A549 (cell line): ENCODE measurements at regions not wholly inside any gene's neighbourhood (a gene's known extent, or its start where the extent isn't known, plus 50 kb on each side); places are given as distances from the start of the nearest gene placed in this dataset.

ENCODE experiments used
- ATAC-seq, 2 experiments: fragments of 200-7000 bp in 1 of 2; fragments of >200 bp in 1 of 2; cut with Nextera tagmentation in 1 of 2; cut with Tn5 transposase in 1 of 2; 3 replicates each; pipeline versions ENCODE4 v1.8.0 to v1.9.1; 2018 to 2020; ENCODE audit warnings: mild to moderate bottlenecking in 1 of 2, moderate library complexity in 1 of 2
- CTCF ChIA-PET: fragments of 300-600 bp; sonication (Branson Sonifier 250); formaldehyde crosslinking; extraction: SDS; loops from one replicate; lab custom pipeline; 2021; ENCODE audit warnings: antibody characterized with exemption, inconsistent platforms; lab: Yijun Ruan, JAX
- POLR2A ChIA-PET: fragments of 350-600 bp; formaldehyde crosslinking; extraction: SDS; loops from one replicate; lab custom pipeline; 2021; ENCODE audit warnings: antibody characterized with exemption, inconsistent platforms; lab: Yijun Ruan, JAX
- DNase-seq, 2 experiments: peaks; one replicate each; pipeline versions ENCODE4 v3.0.0 to v3.0.0-alpha.2; 2011 to 2016; ENCODE audit warnings: low read depth in 1 of 2, low spot score in 1 of 2
- FAIRE-seq: peaks from 2 replicates; lab custom pipeline; 2011; peaks lifted over from hg19 to GRCh38; lab: Jason Lieb, UNC
- H3K27ac ChIP-seq, 2 experiments: fragments of >200 bp; sonication (Bioruptor Twin); formaldehyde crosslinking; 3 replicates each; pipeline ENCODE4 v1.5.1; 2016 to 2017
- H3K4me1 ChIP-seq: fragments of >200 bp; sonication (Bioruptor Twin); formaldehyde crosslinking; 3 replicates; pipeline ENCODE4 v1.6.1; 2016
- H3K4me2 ChIP-seq: fragments of >200 bp; sonication (Bioruptor Twin); formaldehyde crosslinking; 3 replicates; pipeline ENCODE4 v1.6.1; 2016
- H3K4me3 ChIP-seq: fragments of >200 bp; sonication (Bioruptor Twin); formaldehyde crosslinking; 3 replicates; pipeline ENCODE4 v1.5.1; 2016
- H3K9me3 ChIP-seq: fragments of >200 bp; sonication (Bioruptor Twin); formaldehyde crosslinking; 3 replicates; pipeline ENCODE4 v1.6.1; 2016
- BHLHE40 ChIP-seq: IDR thresholded peaks from 2 replicates; pipeline ENCODE4 v1.6.1; 2012; ENCODE audit warnings: low read depth, low read length, inconsistent platforms
- CBX2 ChIP-seq: fragments of 200-600 bp; sonication (generic); IDR thresholded peaks from 2 replicates; pipeline ENCODE4 v1.6.1; 2016; ENCODE audit warnings: low read depth, mild to moderate bottlenecking, borderline replicate concordance
- CBX8 ChIP-seq: fragments of 200-600 bp; sonication (generic); IDR thresholded peaks from 2 replicates; pipeline ENCODE4 v1.6.1; 2016
- CHD2 ChIP-seq: fragments of 150-350 bp; IDR thresholded peaks from 2 replicates; pipeline ENCODE4 v1.6.1; 2014; ENCODE audit warnings: low read length; ENCODE audit not compliant: partially characterized antibody
- CHD4 ChIP-seq: fragments of 200-600 bp; sonication (generic); IDR thresholded peaks from 2 replicates; pipeline ENCODE4 v1.6.1; 2016; ENCODE audit warnings: antibody characterized with exemption, mild to moderate bottlenecking, borderline replicate concordance
- E2F6 ChIP-seq: IDR thresholded peaks from 2 replicates; pipeline ENCODE4 v1.6.1; 2012; ENCODE audit warnings: low read depth, borderline replicate concordance
- EHF ChIP-seq: fragments of 250-450 bp; sonication (Bioruptor Pico); IDR thresholded peaks from 2 replicates; pipeline ENCODE4 v1.5.0; 2020; ENCODE audit warnings: mild to moderate bottlenecking
- EHMT2 ChIP-seq: fragments of 200-600 bp; sonication (generic); IDR thresholded peaks from 2 replicates; pipeline ENCODE4 v1.6.1; 2016; ENCODE audit warnings: antibody characterized with exemption, low read depth, mild to moderate bottlenecking, moderate library complexity
- EP300 ChIP-seq, 2 experiments: fragments of >200 bp; sonication (Bioruptor Twin); formaldehyde crosslinking; IDR thresholded peaks; 2 replicates in 1 of 2; 3 replicates in 1 of 2; pipeline ENCODE4 v1.6.1; 2016 to 2017
- FOSB ChIP-seq: fragments of 250-450 bp; sonication (Bioruptor Pico); IDR thresholded peaks from 2 replicates; pipeline ENCODE4 v1.5.0; 2020; ENCODE audit warnings: mild to moderate bottlenecking, moderate library complexity
- HDAC2 ChIP-seq: fragments of 200-600 bp; sonication (generic); IDR thresholded peaks from 2 replicates; pipeline ENCODE4 v1.6.1; 2016
- HMGXB4 ChIP-seq: fragments of 250-450 bp; sonication (Bioruptor Pico); IDR thresholded peaks from 2 replicates; pipeline ENCODE4 v1.5.0; 2021; ENCODE audit warnings: mild to moderate bottlenecking, moderate library complexity, borderline replicate concordance
- HOXA7 ChIP-seq: fragments of 250-450 bp; sonication (Bioruptor Pico); IDR thresholded peaks from 2 replicates; pipeline ENCODE4 v1.5.0; 2020; ENCODE audit warnings: mild to moderate bottlenecking, moderate library complexity
- HOXB13 ChIP-seq: fragments of 250-450 bp; sonication (Bioruptor Pico); IDR thresholded peaks from 2 replicates; pipeline ENCODE4 v1.5.0; 2020; ENCODE audit warnings: low read depth, mild to moderate bottlenecking, moderate library complexity
- JUN ChIP-seq, 2 experiments: fragments of >200 bp; sonication (Bioruptor Twin); formaldehyde crosslinking; IDR thresholded peaks; 2 replicates in 1 of 2; 3 replicates in 1 of 2; pipeline ENCODE4 v1.6.1; 2016 to 2017
- JUNB ChIP-seq: fragments of >200 bp; sonication (Bioruptor Twin); formaldehyde crosslinking; IDR thresholded peaks from 2 replicates; pipeline ENCODE4 v1.6.1; 2016
- MYC ChIP-seq: IDR thresholded peaks from 2 replicates; pipeline ENCODE4 v1.6.1; 2012; ENCODE audit warnings: mild to moderate bottlenecking, inconsistent platforms, low read length, improper control_type of control experiment, borderline replicate concordance
- NFE2L2 ChIP-seq: fragments of 150-350 bp; conservative IDR thresholded peaks from 2 replicates; pipeline ENCODE4 v1.6.1; 2014; ENCODE audit warnings: low read length
- NR3C1 ChIP-seq: fragments of >200 bp; sonication (Bioruptor Twin); formaldehyde crosslinking; IDR thresholded peaks from 3 replicates; pipeline ENCODE4 v1.6.1; 2017
- POLR2A ChIP-seq: IDR thresholded peaks from 2 replicates; pipeline ENCODE4 v1.6.1; 2012; ENCODE audit warnings: mild to moderate bottlenecking, low read length
- POLR2AphosphoS2 ChIP-seq: conservative IDR thresholded peaks from 2 replicates; pipeline ENCODE4 v1.6.1; 2012; ENCODE audit warnings: low read length, improper control_type of control experiment, inconsistent platforms
- RAD21 ChIP-seq, 2 experiments: fragments of >200 bp in 1 of 2; sonication (Bioruptor Twin) in 1 of 2; formaldehyde crosslinking in 1 of 2; IDR thresholded peaks in 1 of 2; conservative IDR thresholded peaks in 1 of 2; 2 replicates in 1 of 2; 3 replicates in 1 of 2; pipeline ENCODE4 v1.6.1; 2012 to 2018; ENCODE audit warnings: inconsistent platforms in 1 of 2
- RARB ChIP-seq: fragments of 250-450 bp; sonication (Bioruptor Pico); IDR thresholded peaks from 2 replicates; pipeline ENCODE4 v1.8.0; 2021; ENCODE audit warnings: mild to moderate bottlenecking, moderate library complexity
- TP53 ChIP-seq: fragments of 250-450 bp; sonication (Bioruptor Pico); IDR thresholded peaks from 2 replicates; pipeline ENCODE4 v1.5.0; 2021; ENCODE audit warnings: mild to moderate bottlenecking, moderate library complexity
- ZFP36 ChIP-seq: fragments of 450-650 bp; IDR thresholded peaks from 2 replicates; pipeline ENCODE4 v1.6.1; 2014; ENCODE audit warnings: borderline replicate concordance; ENCODE audit not compliant: partially characterized antibody
- ZNF302 ChIP-seq: fragments of 250-450 bp; sonication (Bioruptor Pico); IDR thresholded peaks from 2 replicates; pipeline ENCODE4 v1.9.0; 2021; ENCODE audit warnings: inconsistent platforms, mild to moderate bottlenecking, moderate library complexity
- ZSCAN20 ChIP-seq: fragments of 250-450 bp; sonication (Bioruptor Pico); IDR thresholded peaks from 2 replicates; pipeline ENCODE4 v1.8.0; 2022; ENCODE audit warnings: mild to moderate bottlenecking, moderate library complexity
- WGBS: methylation state at CpG from one replicate; pipeline ENCODE4 v1.1.6; 2017; ENCODE audit errors: missing lambda C conversion rate; 5-methylcytosine and 5-hydroxymethylcytosine counted together
- TF ChIP-seq, protein P1 (sequence below): fragments of >200 bp; sonication (Bioruptor Twin); formaldehyde crosslinking; IDR thresholded peaks from 3 replicates; pipeline ENCODE4 v1.6.1; 2016

DNA sequence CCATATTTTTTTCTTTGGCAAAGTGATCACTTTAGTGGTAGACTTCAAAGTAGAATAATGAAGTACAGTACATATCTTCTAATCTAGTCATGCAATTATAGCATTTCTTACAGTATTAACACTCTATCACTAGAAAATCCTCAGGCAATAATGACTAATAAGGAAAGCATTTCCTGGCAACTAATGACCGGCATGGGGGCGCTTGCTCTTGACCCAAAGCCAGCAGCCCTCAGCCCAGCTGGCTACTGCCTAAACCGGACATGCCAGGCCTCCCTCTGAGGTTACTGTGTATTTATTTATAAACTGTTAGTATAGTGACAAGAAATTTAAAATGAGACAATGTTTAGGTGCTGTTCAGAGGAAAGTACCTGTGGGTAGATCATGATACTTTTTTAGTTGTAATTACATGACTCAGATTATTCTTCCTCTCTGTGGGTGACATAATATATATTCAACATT lies 633.8 kb downstream of the PTPRC start:
- peak; percentile 12 to 22 for DNase-seq
- no peak for FAIRE-seq
- Histone ChIP-seq H3K4me1 (peaks cover 16% of the 10 kb centered on the region), H3K4me2 (peak overlapping the region; percentile 53), H3K9me3 (no peaks in the 10 kb centered on the region), H3K27ac (no peak overlapping the region), H3K4me3 (no peak overlapping the region)
- peak; percentile 60 to 62; a peak in 3 of 6 replicates for ATAC-seq
- 8% methylated on average over 3 of the region's 3 CpGs for WGBS
- no peak for TF ChIP-seq FOSB (CRISPR knock-in tag)
- TF ChIP-seq JUNB = peak; percentile 28; the same call in 1 of the 2 replicates
- TF ChIP-seq ZFP36 = no peak
- no peak for TF ChIP-seq ZSCAN20 (CRISPR knock-in tag)
- 0 out of 5 replicates have a peak, but pooled peaks of 1 of the 2 experiments have one; percentile 19 for TF ChIP-seq EP300 (IDR thresholded peaks at IDR 0.05)
- CTCF ChIA-PET = no interaction called here
- POLR2A ChIA-PET = no interaction called here

GRCh38 chr1:199273837-199274379 lies 635.1 kb downstream of the PTPRC start:
- Histone ChIP-seq H3K9me3 (no peaks in the 10 kb centered on the region), H3K4me2 (no peak overlapping the region)
- TF ChIP-seq BHLHE40 (no peak), HOXA7 (no peak), POLR2AphosphoS2 (no peak), HOXB13 (CRISPR knock-in tag) (no peak), RAD21 (conservative IDR thresholded peaks at IDR 0.05 in 1 of 2, IDR thresholded peaks at IDR 0.05 in 1 of 2) (no peak), JUN (IDR thresholded peaks at IDR 0.05) (no peak), EP300 (IDR thresholded peaks at IDR 0.05) (no peak), TP53 (no peak), E2F6 (no peak), ZFP36 (no peak), ZNF302 (CRISPR knock-in tag) (no peak), MYC (no peak)
- TF ChIP-seq, protein P1, sequence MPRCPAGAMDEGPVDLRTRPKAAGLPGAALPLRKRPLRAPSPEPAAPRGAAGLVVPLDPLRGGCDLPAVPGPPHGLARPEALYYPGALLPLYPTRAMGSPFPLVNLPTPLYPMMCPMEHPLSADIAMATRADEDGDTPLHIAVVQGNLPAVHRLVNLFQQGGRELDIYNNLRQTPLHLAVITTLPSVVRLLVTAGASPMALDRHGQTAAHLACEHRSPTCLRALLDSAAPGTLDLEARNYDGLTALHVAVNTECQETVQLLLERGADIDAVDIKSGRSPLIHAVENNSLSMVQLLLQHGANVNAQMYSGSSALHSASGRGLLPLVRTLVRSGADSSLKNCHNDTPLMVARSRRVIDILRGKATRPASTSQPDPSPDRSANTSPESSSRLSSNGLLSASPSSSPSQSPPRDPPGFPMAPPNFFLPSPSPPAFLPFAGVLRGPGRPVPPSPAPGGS = no peak
- TF ChIP-seq, all 56 proteins: peak for 0
- ChIA-PET POLR2A (no interaction called here), CTCF (interaction anchor here (0.6 to 1.3 kb wide), 2 partner anchors 33 to 288 kb away, joined by 3 to 4 read pairs; no protein-coding TSS in a partner anchor)
- ATAC-seq (peak in 1 of 2 experiments; percentile 34; a peak in 1 of 6 replicates), DNase-seq (no peak), FAIRE-seq (no peak)
- Histone ChIP-seq H3K4me1 (peaks cover 16% of the 10 kb centered on the region), H3K4me3 (no peak overlapping the region), H3K27ac (no peak overlapping the region)
- 40% methylated on average over 2 of the region's 2 CpGs for WGBS

- no peak overlapping the region for H3K27ac ChIP-seq
- TF ChIP-seq MYC (no peak), NR3C1 (no peak), NFE2L2 (no peak), POLR2A (no peak), CHD4 (no peak), EHF (CRISPR knock-in tag) (no peak), RARB (CRISPR knock-in tag) (no peak), HDAC2 (no peak), ZFP36 (no peak), JUNB (no peak), HMGXB4 (no peak), CBX2 (no peak), EHMT2 (no peak), HOXB13 (CRISPR knock-in tag) (no peak), CHD2 (no peak), CBX8 (no peak)
- TF ChIP-seq, all 56 proteins: peak for 0
- ChIA-PET CTCF (no interaction called here), POLR2A (no interaction called here)
- Histone ChIP-seq H3K4me3 (no peak overlapping the region), H3K4me2 (no peak overlapping the region), H3K9me3 (no peaks in the 10 kb centered on the region), H3K4me1 (no peaks in the 10 kb centered on the region)
- ATAC-seq = no peak
- DNase-seq = no peak
- no peak for FAIRE-seq
Measured at GRCh38 chr1:199279067-199279466, 640.2 kb downstream of the PTPRC start.
